Astrocyte of the cerebellum (primary cell): ENCODE measurements at regions not wholly inside any gene's neighbourhood (a gene's known extent, or its start where the extent isn't known, plus 50 kb on each side); places are given as distances from the start of the nearest gene placed in this dataset.
"Not testable (repeated sequence)": the region's sequence is repeated elsewhere in the genome, so short reads cannot be mapped to it uniquely, and the experiment has no call there.

Experiments used
- DNase-seq: peaks from one replicate; pipeline ENCODE4 v3.0.0-alpha.2; 2011; ENCODE audit warnings: low read depth
- H3K4me3 ChIP-seq: 2 replicates; pipeline ENCODE4 v1.5.1; 2011; ENCODE audit warnings: mild to moderate bottlenecking, low read depth, low read length, moderate library complexity
- in situ Hi-C: cut with HindIII; loops from 2 replicates; pipeline ENCODE4 v1.10.0; 2017; ENCODE audit warnings: low sequenced_read_pairs
- TF ChIP-seq, protein P1 (sequence below): IDR thresholded peaks from 2 replicates; pipeline ENCODE4 v1.5.1; 2012; ENCODE audit warnings: low read length, low read depth, moderate library complexity, mild to moderate bottlenecking; ENCODE audit errors: missing control alignments

DNA sequence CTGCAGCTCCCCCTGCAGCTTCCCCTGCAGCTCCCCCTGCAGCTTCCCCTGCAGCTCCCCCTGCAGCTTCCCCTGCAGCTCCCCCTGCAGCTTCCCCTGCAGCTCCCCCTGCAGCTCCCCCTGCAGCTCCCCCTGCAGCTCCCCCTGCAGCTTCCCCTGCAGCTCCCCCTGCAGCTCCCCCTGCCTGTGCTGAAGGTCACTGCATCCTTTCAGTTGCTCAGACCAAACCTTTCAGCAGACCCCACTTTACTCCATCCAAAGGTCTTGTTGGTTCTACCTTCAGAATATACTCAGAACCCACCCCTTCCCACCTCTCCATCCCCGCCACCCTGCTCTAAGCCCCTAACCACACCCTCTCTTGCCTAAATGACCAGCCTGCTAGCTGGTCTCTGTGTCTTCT is 120.0 kb downstream of the TEX29 start:
- DNase-seq, in situ Hi-C loops, H3K4me3 ChIP-seq: not testable (repeated sequence)
- TF ChIP-seq, protein P1, sequence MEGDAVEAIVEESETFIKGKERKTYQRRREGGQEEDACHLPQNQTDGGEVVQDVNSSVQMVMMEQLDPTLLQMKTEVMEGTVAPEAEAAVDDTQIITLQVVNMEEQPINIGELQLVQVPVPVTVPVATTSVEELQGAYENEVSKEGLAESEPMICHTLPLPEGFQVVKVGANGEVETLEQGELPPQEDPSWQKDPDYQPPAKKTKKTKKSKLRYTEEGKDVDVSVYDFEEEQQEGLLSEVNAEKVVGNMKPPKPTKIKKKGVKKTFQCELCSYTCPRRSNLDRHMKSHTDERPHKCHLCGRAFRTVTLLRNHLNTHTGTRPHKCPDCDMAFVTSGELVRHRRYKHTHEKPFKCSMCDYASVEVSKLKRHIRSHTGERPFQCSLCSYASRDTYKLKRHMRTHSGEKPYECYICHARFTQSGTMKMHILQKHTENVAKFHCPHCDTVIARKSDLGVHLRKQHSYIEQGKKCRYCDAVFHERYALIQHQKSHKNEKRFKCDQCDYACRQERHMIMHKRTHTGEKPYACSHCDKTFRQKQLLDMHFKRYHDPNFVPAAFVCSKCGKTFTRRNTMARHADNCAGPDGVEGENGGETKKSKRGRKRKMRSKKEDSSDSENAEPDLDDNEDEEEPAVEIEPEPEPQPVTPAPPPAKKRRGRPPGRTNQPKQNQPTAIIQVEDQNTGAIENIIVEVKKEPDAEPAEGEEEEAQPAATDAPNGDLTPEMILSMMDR, result peak; percentile 16

DNA sequence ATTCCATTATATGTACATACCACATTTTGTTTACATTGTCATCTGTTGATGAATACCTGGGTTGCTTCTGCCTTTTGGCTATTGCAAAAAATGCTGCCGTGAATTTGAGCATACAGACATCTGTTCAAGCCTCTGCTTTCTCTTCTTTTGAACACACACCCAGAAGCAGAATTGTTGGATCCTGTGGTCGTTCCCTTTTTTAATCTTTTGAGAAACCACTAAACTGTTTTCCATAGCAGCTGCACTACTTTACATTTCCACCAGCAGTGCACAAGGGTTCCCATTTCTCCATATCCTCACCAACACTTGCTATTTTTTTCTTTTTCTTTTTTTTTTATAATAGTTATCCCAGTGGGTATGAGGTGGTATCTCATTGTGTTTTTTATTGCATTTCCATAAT is 123.5 kb downstream of the TEX29 start:
- in situ Hi-C loops, result no loop called here

DNA sequence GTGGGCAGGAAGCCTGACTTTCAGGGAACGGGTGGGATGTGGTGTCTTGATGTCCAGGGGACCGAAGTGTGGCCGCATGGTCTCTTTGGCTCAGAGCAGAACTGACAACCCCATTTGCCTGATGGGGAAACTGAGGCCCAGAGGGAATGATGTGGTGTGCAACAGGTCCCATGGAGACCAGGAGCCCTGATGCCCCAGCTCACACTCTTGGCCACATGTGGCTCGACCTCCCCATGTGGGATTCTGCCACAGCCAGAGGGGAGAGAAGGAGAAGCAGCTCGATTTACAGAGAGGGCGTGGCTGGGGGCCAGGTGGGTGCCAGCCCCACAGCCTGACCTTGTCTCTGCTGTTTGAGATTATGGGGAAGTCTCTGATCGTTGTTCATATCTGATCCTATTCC is 128.1 kb downstream of the TEX29 start:
- TF ChIP-seq, protein P1, result no peak
- no peak overlapping the region for H3K4me3 ChIP-seq
- in situ Hi-C loops, result no loop called here
- DNase-seq, result no peak

More for the DNA sequence above, 123.5 kb downstream of the TEX29 start:
- H3K4me3 ChIP-seq, result no peak overlapping the region
- TF ChIP-seq, protein P1, result no peak
- DNase-seq, result no peak

GRCh38 chr13:111449041-111449440 is 128.6 kb downstream of the TEX29 start:
- DNase-seq, result no peak
- TF ChIP-seq, protein P1, result no peak
- in situ Hi-C loops, result no loop called here
- H3K4me3 ChIP-seq, result no peak overlapping the region

DNA sequence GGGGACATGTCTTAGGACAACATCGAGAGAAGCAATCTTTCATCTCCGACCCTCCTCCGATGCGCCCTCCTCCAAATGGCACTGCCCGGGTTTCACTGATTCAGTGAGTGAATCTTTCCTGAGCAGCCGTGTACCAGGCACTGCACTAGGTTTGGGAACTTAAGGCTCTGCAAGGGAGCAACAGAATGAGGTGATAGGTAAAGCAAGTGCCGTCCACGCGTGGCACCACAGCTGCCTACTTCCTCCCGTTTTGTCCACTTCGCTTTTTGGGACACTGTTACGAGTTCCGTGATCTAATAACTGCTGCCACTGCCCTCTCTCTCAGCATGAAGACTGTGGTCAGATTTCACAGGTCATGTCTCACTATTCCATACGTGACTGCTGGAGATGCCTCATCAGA is 131.0 kb downstream of the TEX29 start:
- H3K4me3 ChIP-seq, result no peak overlapping the region
- DNase-seq, result no peak
- in situ Hi-C loops, result no loop called here
- TF ChIP-seq, protein P1, result no peak

DNA sequence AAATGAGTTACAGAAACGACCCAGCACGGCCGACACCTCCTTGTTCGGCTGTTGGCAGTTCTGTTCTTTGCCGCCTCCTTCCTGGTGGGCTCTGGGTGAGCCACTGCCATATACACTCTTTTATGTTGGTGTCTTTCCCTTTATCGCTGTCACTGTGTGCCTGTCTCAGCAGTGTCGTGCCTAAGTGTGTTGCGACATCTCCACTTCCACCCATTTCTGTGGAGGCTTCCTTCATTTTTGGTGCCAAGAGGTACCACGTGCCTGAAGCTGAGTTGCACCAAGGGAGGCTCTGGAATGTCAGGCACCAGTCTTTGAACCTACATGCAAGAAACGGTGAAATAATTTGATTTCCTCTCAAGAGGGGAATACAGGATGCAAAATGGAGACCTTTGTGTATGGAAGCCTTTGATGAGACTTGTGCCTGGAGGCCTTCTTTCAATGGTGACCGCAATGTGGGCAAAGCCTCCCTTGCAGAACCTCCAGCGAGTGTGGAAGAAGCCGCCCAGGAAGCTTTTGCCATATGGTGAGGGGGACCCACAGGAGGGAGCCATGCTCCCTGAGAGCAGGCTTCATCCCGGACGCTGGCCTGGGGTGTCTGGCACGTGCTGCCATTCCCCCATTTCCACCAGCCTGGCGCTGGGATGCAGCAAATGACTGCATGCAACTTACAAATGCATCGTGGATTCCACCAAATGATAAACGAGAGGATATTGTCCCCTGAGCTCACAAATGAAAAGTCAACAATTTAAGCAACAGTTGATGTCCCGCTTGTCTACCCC is 136.2 kb downstream of the TEX29 start:
- in situ Hi-C loops, result no loop called here
- TF ChIP-seq, protein P1, result no peak
- no peak for DNase-seq
- H3K4me3 ChIP-seq, result no peak overlapping the region
